OCI-LY1 (cell line): ENCODE measurements at regions not wholly inside any gene's neighbourhood (a gene's known extent, or its start where the extent isn't known, plus 50 kb on each side); places are given as distances from the start of the nearest gene placed in this dataset.

Source experiments
- H2AFZ ChIP-seq: fragments of 200-600 bp; sonication (generic), shearing (Covaris generic); 2 replicates; pipeline ENCODE4 v1.6.0; 2014; ENCODE audit warnings: antibody characterized with exemption, mild to moderate bottlenecking, low read length
- H3F3A ChIP-seq: fragments of 200-600 bp; sonication (generic), shearing (Covaris generic); 2 replicates; pipeline ENCODE4 v1.6.0; 2014; ENCODE audit warnings: mild to moderate bottlenecking, antibody characterized with exemption, low read length, moderate library complexity; ENCODE audit not compliant: insufficient read depth
- H3K27ac ChIP-seq: fragments of 200-600 bp; sonication (generic); 2 replicates; pipeline ENCODE4 v1.5.1; 2014; ENCODE audit warnings: low read length, mixed run types, mild to moderate bottlenecking, low read depth; ENCODE audit not compliant: poor library complexity, severe bottlenecking
- H3K27me3 ChIP-seq: fragments of 200-600 bp; sonication (generic); 2 replicates; pipeline ENCODE4 v1.6.0; 2014; ENCODE audit warnings: antibody characterized with exemption, mild to moderate bottlenecking, low read length, moderate library complexity; ENCODE audit not compliant: insufficient read depth
- H3K36me3 ChIP-seq: fragments of 200-600 bp; sonication (generic); 2 replicates; pipeline ENCODE4 v1.6.1; 2014; ENCODE audit warnings: mild to moderate bottlenecking, antibody characterized with exemption, low read length, moderate library complexity, mixed read lengths; ENCODE audit not compliant: insufficient read depth
- H3K4me1 ChIP-seq: fragments of 200-600 bp; sonication (generic); 2 replicates; pipeline ENCODE4 v1.5.1; 2014; ENCODE audit warnings: mild to moderate bottlenecking, low read length, moderate library complexity; ENCODE audit not compliant: insufficient read depth, severe bottlenecking
- H3K4me2 ChIP-seq: fragments of 200-600 bp; sonication (generic), shearing (Covaris generic); 2 replicates; pipeline ENCODE4 v1.6.1; 2014; ENCODE audit warnings: low read length
- H3K4me3 ChIP-seq: fragments of 200-600 bp; sonication (generic); 2 replicates; pipeline ENCODE4 v1.5.1; 2014; ENCODE audit warnings: low read length, low read depth, mild to moderate bottlenecking, mixed read lengths; ENCODE audit not compliant: poor library complexity, severe bottlenecking
- H3K79me2 ChIP-seq: fragments of 200-600 bp; shearing (Covaris generic); 2 replicates; pipeline ENCODE4 v1.6.1; 2016; ENCODE audit warnings: mixed run types, low read length, mixed read lengths; ENCODE audit not compliant: insufficient read depth
- H3K9ac ChIP-seq: fragments of 200-600 bp; sonication (generic), shearing (Covaris generic); 2 replicates; pipeline ENCODE4 v1.6.1; 2014; ENCODE audit warnings: mild to moderate bottlenecking, low read length, mixed read lengths
- H3K9me2 ChIP-seq: fragments of 200-600 bp; sonication (generic), shearing (Covaris generic); 2 replicates; pipeline ENCODE4 v1.6.1; 2014; ENCODE audit warnings: low read depth, mild to moderate bottlenecking, low read length, mixed read lengths
- H3K9me3 ChIP-seq: fragments of 200-600 bp; shearing (Covaris generic); 2 replicates; pipeline ENCODE4 v1.6.1; 2014; ENCODE audit warnings: low read length, mixed read lengths
- H4K20me1 ChIP-seq: fragments of 200-600 bp; sonication (generic), shearing (Covaris generic); 2 replicates; pipeline ENCODE4 v1.6.0; 2016; ENCODE audit warnings: mild to moderate bottlenecking, low read length; ENCODE audit not compliant: insufficient read depth
- CTCF ChIP-seq: fragments of 200-600 bp; sonication (generic), shearing (Covaris generic); IDR thresholded peaks from 2 replicates; pipeline ENCODE4 v1.5.1; 2017; ENCODE audit warnings: mild to moderate bottlenecking, antibody characterized with exemption, low read length, moderate library complexity, mixed read lengths
- EZH2 ChIP-seq: fragments of 200-600 bp; sonication (generic), shearing (Covaris generic); IDR thresholded peaks from 2 replicates; pipeline ENCODE4 v1.8.0; 2017; ENCODE audit warnings: borderline replicate concordance, mixed run types, mild to moderate bottlenecking, antibody characterized with exemption, low read length, moderate library complexity, mixed read lengths

DNA sequence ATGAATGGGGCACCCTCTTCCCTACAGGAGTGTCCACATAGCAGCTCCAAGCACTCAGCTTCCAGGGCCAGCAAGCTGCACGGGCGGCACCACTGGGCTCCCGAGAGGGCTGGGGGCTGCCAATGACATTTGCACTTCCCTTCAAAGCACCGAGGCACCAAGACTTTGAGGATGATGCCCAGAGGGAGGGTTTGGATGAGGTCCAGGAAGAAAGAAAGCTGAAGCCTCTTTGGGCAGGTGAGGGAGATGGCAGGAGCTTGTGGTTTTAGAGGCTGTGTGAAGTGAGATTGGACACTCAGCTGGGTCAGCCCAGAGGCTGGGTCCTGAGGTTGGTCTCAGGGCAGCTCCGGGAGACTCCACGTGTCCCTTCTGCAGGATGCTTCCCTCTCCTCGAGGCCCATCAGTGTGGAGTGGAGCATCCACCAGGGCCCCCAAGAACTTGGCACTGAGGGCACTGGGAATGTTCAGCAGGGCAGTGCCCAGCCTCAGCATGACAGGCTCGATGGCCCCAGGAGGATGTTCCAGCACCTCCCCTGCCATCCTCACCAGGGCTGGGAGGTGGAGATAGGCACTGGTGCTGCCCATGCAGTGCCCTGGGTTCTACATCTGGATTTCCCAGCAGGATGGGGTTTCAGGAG, 54.9 kb upstream of the IGFBP3 start:
- Histone ChIP-seq H3K36me3 (no peaks in the 10 kb centered on the region), H3K9ac (no peak overlapping the region), H2AFZ (no peak overlapping the region), H3K4me1 (no peaks in the 10 kb centered on the region), H3K9me2 (no peaks in the 10 kb centered on the region), H3K27me3 (no peaks in the 10 kb centered on the region), H3K4me2 (no peak overlapping the region), H3K79me2 (no peaks in the 10 kb centered on the region), H4K20me1 (no peaks in the 10 kb centered on the region), H3F3A (no peaks in the 10 kb centered on the region), H3K4me3 (no peak overlapping the region), H3K27ac (no peak overlapping the region), H3K9me3 (no peaks in the 10 kb centered on the region)
- no peak for TF ChIP-seq CTCF
- TF ChIP-seq EZH2: no peak

DNA sequence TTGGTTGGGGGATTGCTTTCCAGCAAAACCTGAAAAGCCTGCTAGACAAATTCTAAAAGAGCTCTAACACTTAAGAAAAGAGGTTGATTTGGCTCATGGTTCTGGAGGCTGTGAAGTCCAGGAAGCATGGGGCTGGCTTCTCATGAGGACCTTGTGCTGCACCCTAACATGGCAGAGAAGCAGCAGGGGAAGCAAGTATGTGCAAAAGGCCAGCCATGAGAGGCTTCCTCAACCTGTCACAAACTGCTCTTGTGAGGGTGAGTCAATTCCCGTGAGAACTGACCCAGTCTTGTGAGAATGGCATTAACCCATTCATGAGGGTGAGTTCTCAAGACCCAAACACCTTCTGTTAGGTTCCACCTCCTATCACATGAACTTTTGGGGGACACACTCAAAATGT, 54.3 kb upstream of the IGFBP3 start:
- Histone ChIP-seq H3K79me2 (no peaks in the 10 kb centered on the region), H3K27ac (no peak overlapping the region), H3K4me3 (no peak overlapping the region), H3F3A (no peaks in the 10 kb centered on the region), H3K4me2 (no peak overlapping the region), H3K9me3 (no peaks in the 10 kb centered on the region), H3K4me1 (no peaks in the 10 kb centered on the region), H3K9me2 (no peaks in the 10 kb centered on the region), H2AFZ (no peak overlapping the region), H4K20me1 (no peaks in the 10 kb centered on the region), H3K36me3 (no peaks in the 10 kb centered on the region), H3K27me3 (no peaks in the 10 kb centered on the region), H3K9ac (no peak overlapping the region)
- no peak for TF ChIP-seq CTCF
- no peak for TF ChIP-seq EZH2

- TF ChIP-seq EZH2 (no peak), CTCF (no peak)
- H2AFZ ChIP-seq: no peak overlapping the region
- H3K4me1 ChIP-seq: no peaks in the 10 kb centered on the region
- no peaks in the 10 kb centered on the region for H3K27me3 ChIP-seq
- H3K36me3 ChIP-seq: no peaks in the 10 kb centered on the region
- H3K9ac ChIP-seq: no peak overlapping the region
- H3K9me3 ChIP-seq: no peaks in the 10 kb centered on the region
- H3K4me2 ChIP-seq: no peak overlapping the region
- no peaks in the 10 kb centered on the region for H3K79me2 ChIP-seq
- H3K27ac ChIP-seq: no peak overlapping the region
- no peaks in the 10 kb centered on the region for H3K9me2 ChIP-seq
- H3F3A ChIP-seq: no peaks in the 10 kb centered on the region
- no peaks in the 10 kb centered on the region for H4K20me1 ChIP-seq
- no peak overlapping the region for H3K4me3 ChIP-seq
These were observed 53.7 kb upstream of the IGFBP3 start for GRCh38 chr7:45974540-45975360.
